AG04449 (cell line): ENCODE measurements at regions not wholly inside any gene's neighbourhood (a gene's known extent, or its start where the extent isn't known, plus 50 kb on each side); places are given as distances from the start of the nearest gene placed in this dataset.

Experiments
- CTCF ChIA-PET: fragments of 350-600 bp; formaldehyde crosslinking; extraction: SDS; loops from one replicate; lab custom pipeline; 2021; ENCODE audit warnings: antibody characterized with exemption; lab: Yijun Ruan, JAX
- POLR2A ChIA-PET: fragments of 400-600, 350-600 bp; formaldehyde crosslinking; extraction: SDS; loops from one replicate; lab custom pipeline; 2020; ENCODE audit warnings: antibody characterized with exemption, inconsistent platforms; lab: Yijun Ruan, JAX
- DNase-seq: peaks from one replicate; pipeline ENCODE4 v3.0.0-alpha.2; 2010; ENCODE audit warnings: low read depth, low spot score
- H3K4me3 ChIP-seq: 2 replicates; pipeline ENCODE4 v1.5.1; 2011; ENCODE audit warnings: low read depth, mild to moderate bottlenecking, control low read depth, low read length
- CTCF ChIP-seq: IDR thresholded peaks from one replicate; pipeline ENCODE4 v1.5.1; 2011; ENCODE audit warnings: mild to moderate bottlenecking, moderate library complexity, low read length, control low read depth, inconsistent platforms; ENCODE audit not compliant: insufficient read depth; ENCODE audit errors: missing control alignments

GRCh38 chr15:97747342-97747741 lies 213.2 kb upstream of the ARRDC4 start:
- no peak overlapping the region for H3K4me3 ChIP-seq
- DNase-seq = no peak
- CTCF ChIA-PET = no interaction called here
- no peak for TF ChIP-seq CTCF
- POLR2A ChIA-PET = no interaction called here

GRCh38 chr15:97748576-97748975 lies 211.9 kb upstream of the ARRDC4 start:
- H3K4me3 ChIP-seq = no peak overlapping the region
- no peak for TF ChIP-seq CTCF
- DNase-seq = no peak
- ChIA-PET POLR2A (no interaction called here), CTCF (no interaction called here)

- no peak overlapping the region for H3K4me3 ChIP-seq
- no peak for TF ChIP-seq CTCF
- ChIA-PET POLR2A (no interaction called here), CTCF (no interaction called here)
- DNase-seq = no peak
Observed at GRCh38 chr15:97750060-97750459, 210.4 kb upstream of the ARRDC4 start.

GRCh38 chr15:97755726-97756125 lies 204.8 kb upstream of the ARRDC4 start:
- ChIA-PET POLR2A (no interaction called here), CTCF (no interaction called here)
- DNase-seq = no peak
- H3K4me3 ChIP-seq = no peak overlapping the region
- TF ChIP-seq CTCF = no peak

- TF ChIP-seq CTCF = no peak
- POLR2A ChIA-PET = no interaction called here
- DNase-seq = no peak
- H3K4me3 ChIP-seq = no peak overlapping the region
- CTCF ChIA-PET = no interaction called here
Observed at GRCh38 chr15:97759363-97759762, 201.1 kb upstream of the ARRDC4 start.

GRCh38 chr15:97761110-97761509 lies 199.4 kb upstream of the ARRDC4 start:
- DNase-seq = no peak
- ChIA-PET POLR2A (no interaction called here), CTCF (no interaction called here)
- H3K4me3 ChIP-seq = no peak overlapping the region
- TF ChIP-seq CTCF = no peak
